Loucy (cell line): ENCODE measurements at regions not wholly inside any gene's neighbourhood (a gene's known extent, or its start where the extent isn't known, plus 50 kb on each side); places are given as distances from the start of the nearest gene placed in this dataset.

Experiments
- H2AFZ ChIP-seq: fragments of 200-600 bp; sonication (generic); 2 replicates; pipeline ENCODE4 v1.6.0; 2016; ENCODE audit warnings: antibody characterized with exemption, mild to moderate bottlenecking, low read length, moderate library complexity
- H3F3A ChIP-seq: fragments of 200-600 bp; 2 replicates; pipeline ENCODE4 v1.6.0; 2016; ENCODE audit warnings: antibody characterized with exemption, low read depth, mild to moderate bottlenecking
- H3K27me3 ChIP-seq: fragments of 200-600 bp; sonication (generic); 2 replicates; pipeline ENCODE4 v1.6.1; 2014; ENCODE audit warnings: low read length, mild to moderate bottlenecking; ENCODE audit not compliant: insufficient read depth, poor library complexity, severe bottlenecking
- H3K36me3 ChIP-seq: fragments of 200-600 bp; sonication (generic); 2 replicates; pipeline ENCODE4 v1.6.1; 2016; ENCODE audit warnings: low read length; ENCODE audit not compliant: insufficient read depth
- H3K4me1 ChIP-seq: fragments of 200-600 bp; sonication (generic); 2 replicates; pipeline ENCODE4 v1.5.1; 2014; ENCODE audit warnings: low read length, mild to moderate bottlenecking; ENCODE audit not compliant: insufficient read depth, poor library complexity, severe bottlenecking
- H3K4me2 ChIP-seq: fragments of 200-600 bp; sonication (generic); 2 replicates; pipeline ENCODE4 v1.6.0; 2014; ENCODE audit warnings: antibody characterized with exemption, low read length, low read depth, mild to moderate bottlenecking; ENCODE audit not compliant: poor library complexity, severe bottlenecking
- H3K4me3 ChIP-seq: fragments of 200-600 bp; sonication (generic); 2 replicates; pipeline ENCODE4 v1.5.1; 2014; ENCODE audit warnings: low read length, mild to moderate bottlenecking, mixed read lengths; ENCODE audit not compliant: poor library complexity, severe bottlenecking
- H3K79me2 ChIP-seq: fragments of 200-600 bp; sonication (generic); 2 replicates; pipeline ENCODE4 v1.6.1; 2014; ENCODE audit warnings: low read length; ENCODE audit not compliant: insufficient read depth
- H3K9ac ChIP-seq: fragments of 200-600 bp; sonication (generic); 2 replicates; pipeline ENCODE4 v1.6.0; 2014; ENCODE audit warnings: mild to moderate bottlenecking, low read depth, low read length, moderate library complexity; ENCODE audit not compliant: poor library complexity, severe bottlenecking
- H3K9me2 ChIP-seq: fragments of 200-600 bp; sonication (generic); replicated peaks from 2 replicates; pipeline ENCODE4 v1.6.1; 2016; ENCODE audit warnings: low read depth, low read length, mixed read lengths
- H3K9me3 ChIP-seq: fragments of 200-600 bp; sonication (generic); 2 replicates; pipeline ENCODE4 v1.6.1; 2014; ENCODE audit warnings: mild to moderate bottlenecking, antibody characterized with exemption, low read length, low read depth; ENCODE audit not compliant: insufficient read depth
- H4K20me1 ChIP-seq: fragments of 200-600 bp; sonication (generic); 2 replicates; pipeline ENCODE4 v1.6.0; 2014; ENCODE audit warnings: antibody characterized with exemption, low read length, mild to moderate bottlenecking; ENCODE audit not compliant: insufficient read depth, poor library complexity, severe bottlenecking
- CTCF ChIP-seq: fragments of 200-600 bp; sonication (generic); conservative IDR thresholded peaks from 2 replicates; pipeline ENCODE4 v1.5.1; 2014; ENCODE audit warnings: mild to moderate bottlenecking, antibody characterized with exemption, low read length
- EZH2phosphoT487 ChIP-seq: fragments of 200-600 bp; IDR thresholded peaks from 2 replicates; pipeline ENCODE4 v1.6.1; 2018; ENCODE audit warnings: antibody characterized with exemption, mild to moderate bottlenecking, moderate library complexity, borderline replicate concordance

GRCh38 chr16:82389956-82390650 lies 220.1 kb upstream of the MPHOSPH6 start:
- Histone ChIP-seq H3F3A (no peaks in the 10 kb centered on the region), H3K9ac (no peak overlapping the region), H3K27me3 (no peaks in the 10 kb centered on the region), H3K9me2 (no peaks in the 10 kb centered on the region), H4K20me1 (no peaks in the 10 kb centered on the region), H3K4me3 (no peak overlapping the region), H2AFZ (no peak overlapping the region), H3K4me1 (no peaks in the 10 kb centered on the region), H3K4me2 (no peak overlapping the region), H3K36me3 (no peaks in the 10 kb centered on the region), H3K79me2 (no peaks in the 10 kb centered on the region), H3K9me3 (no peaks in the 10 kb centered on the region)
- TF ChIP-seq EZH2phosphoT487: no peak
- TF ChIP-seq CTCF: no peak

GRCh38 chr16:82386761-82387160 lies 216.7 kb upstream of the MPHOSPH6 start:
- Histone ChIP-seq H3K79me2 (no peaks in the 10 kb centered on the region), H2AFZ (no peak overlapping the region), H3K27me3 (no peaks in the 10 kb centered on the region), H3K9me3 (no peaks in the 10 kb centered on the region), H3F3A (no peaks in the 10 kb centered on the region), H3K4me2 (no peak overlapping the region), H3K9me2 (no peaks in the 10 kb centered on the region), H3K4me1 (no peaks in the 10 kb centered on the region), H3K36me3 (no peaks in the 10 kb centered on the region), H3K9ac (no peak overlapping the region), H3K4me3 (no peak overlapping the region), H4K20me1 (no peaks in the 10 kb centered on the region)
- TF ChIP-seq CTCF: no peak
- TF ChIP-seq EZH2phosphoT487: no peak

GRCh38 chr16:82384949-82385348 lies 214.9 kb upstream of the MPHOSPH6 start:
- TF ChIP-seq EZH2phosphoT487 (no peak), CTCF (no peak)
- Histone ChIP-seq H3K4me2 (no peak overlapping the region), H3F3A (no peaks in the 10 kb centered on the region), H3K27me3 (no peaks in the 10 kb centered on the region), H3K4me1 (no peaks in the 10 kb centered on the region), H2AFZ (no peak overlapping the region), H3K9me3 (no peaks in the 10 kb centered on the region), H3K4me3 (no peak overlapping the region), H3K9me2 (no peaks in the 10 kb centered on the region), H3K9ac (no peak overlapping the region), H4K20me1 (no peaks in the 10 kb centered on the region), H3K36me3 (no peaks in the 10 kb centered on the region), H3K79me2 (no peaks in the 10 kb centered on the region)
